ENCODE measurements at regions not wholly inside any gene's neighbourhood (a gene's known extent, or its start where the extent isn't known, plus 50 kb on each side); places are given as distances from the start of the nearest gene placed in this dataset.
"Not testable (repeated sequence)": the region's sequence is repeated elsewhere in the genome, so short reads cannot be mapped to it uniquely, and the experiment has no call there.

- no peak for DNase-seq (ENCODE audit: low spot score)
Measured at GRCh38 chr4:138891631-138892031, 124.0 kb upstream of the NOCT start.

GRCh38 chr4:138890891-138891570 lies 124.5 kb upstream of the NOCT start:
- DNase-seq (ENCODE audit: low spot score), result no peak

DNA sequence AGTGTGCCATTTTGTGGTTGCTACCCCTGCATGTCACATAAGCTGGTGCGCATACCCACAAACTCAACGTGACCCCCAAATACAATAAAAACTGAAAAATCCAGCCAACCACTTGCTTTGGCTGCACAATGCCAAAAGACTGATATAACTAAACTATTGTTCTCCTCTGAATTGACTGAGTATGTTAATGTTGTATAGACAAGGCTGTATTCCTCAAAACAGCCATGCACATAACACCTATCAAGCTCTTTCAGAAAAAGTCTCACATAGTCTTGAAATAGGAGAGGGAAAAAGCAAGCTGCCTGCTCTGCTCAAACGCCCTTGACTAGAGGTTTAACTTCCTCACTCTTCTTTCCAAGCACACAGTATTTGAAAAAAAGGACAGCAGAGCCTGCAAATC lies 126.4 kb upstream of the NOCT start:
- no peak for DNase-seq (ENCODE audit: low spot score)

DNA sequence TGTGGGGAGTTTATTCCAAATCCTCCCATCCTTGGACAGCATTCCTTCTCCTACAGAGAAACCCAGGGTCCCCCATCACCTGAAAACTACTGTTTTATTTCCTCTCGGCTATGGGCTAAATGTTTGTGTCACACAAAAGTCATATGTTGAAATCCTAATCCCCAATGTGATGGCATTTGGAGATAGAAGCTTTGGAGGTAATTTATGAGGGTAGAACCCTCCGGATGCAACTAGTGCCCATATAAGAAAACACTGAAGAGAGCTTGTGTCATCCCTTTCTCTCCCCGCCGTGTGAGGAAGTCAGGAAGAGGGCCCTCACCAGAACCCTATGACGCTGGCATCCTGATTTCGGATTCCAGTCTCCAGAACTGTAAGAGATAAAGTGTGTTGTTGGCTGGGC lies 127.8 kb upstream of the NOCT start:
- no peak for DNase-seq (ENCODE audit: low spot score)

DNA sequence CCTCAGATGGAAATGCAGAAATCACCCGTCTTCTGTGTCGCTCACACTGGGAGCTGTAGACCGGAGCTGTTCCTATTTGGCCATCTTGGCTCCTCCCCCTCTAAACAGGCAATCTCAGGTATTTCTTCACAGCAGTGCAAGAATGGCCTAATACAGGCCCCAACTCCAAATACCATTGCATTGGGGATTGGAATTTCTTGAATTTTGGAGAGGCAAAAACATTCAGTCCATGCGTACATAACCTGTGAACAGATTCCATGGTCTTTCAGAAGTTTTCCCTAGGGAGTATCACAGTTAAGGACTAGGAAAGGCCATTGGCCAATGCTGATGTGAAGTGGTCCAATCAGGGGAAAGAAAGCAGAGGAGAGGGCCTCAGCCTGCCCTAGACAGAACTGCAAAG lies 128.2 kb upstream of the NOCT start:
- no peak for DNase-seq (ENCODE audit: low spot score)

- no peak for DNase-seq (ENCODE audit: low spot score)
Measured at GRCh38 chr4:138879757-138880156, 135.8 kb upstream of the NOCT start.

- DNase-seq (ENCODE audit: low spot score), result no peak
Measured at GRCh38 chr4:138875891-138876608, 139.5 kb upstream of the NOCT start.

GRCh38 chr4:138871555-138871875 lies 144.1 kb upstream of the NOCT start:
- DNase-seq (ENCODE audit: low spot score), result no peak

DNA sequence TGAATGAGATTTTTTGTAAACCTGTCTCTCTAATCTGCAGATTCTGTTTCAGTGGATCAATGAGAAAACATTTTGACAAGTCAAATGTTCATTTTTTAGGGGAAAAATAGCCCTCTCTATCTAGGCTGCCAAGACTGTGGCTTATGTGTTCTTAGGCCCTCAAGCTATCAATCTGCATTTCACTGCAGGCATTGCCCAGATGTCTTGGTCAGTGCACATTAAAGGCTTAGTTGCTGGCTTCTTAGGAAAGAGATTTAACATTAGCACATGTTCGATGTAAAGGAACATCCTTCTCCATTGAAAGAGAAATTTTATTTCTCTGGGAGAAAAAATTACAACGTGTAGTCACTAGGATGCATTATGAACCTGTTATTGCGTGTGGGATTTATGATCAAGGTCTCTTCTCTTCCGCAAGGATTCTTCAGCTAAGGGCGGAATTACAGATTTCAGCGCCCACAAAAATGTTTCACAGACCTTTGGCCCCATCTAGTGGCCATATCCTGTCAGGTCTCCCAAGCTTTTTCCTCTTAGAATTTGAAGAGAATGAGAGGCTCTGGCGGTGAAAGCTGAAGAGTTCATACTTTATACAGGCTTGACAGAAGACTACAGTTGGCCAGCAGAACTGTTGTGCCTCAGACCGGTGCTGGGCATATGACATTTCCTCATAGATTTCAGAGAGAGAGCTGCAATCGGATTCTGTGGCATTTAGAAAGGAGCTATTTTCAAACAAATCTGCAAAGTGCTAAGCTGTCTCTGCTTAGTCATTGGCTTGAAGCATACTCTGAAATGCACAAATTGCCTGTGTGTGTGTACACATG lies 144.6 kb upstream of the NOCT start:
- DNase-seq (ENCODE audit: low spot score), result peak; percentile 34

DNA sequence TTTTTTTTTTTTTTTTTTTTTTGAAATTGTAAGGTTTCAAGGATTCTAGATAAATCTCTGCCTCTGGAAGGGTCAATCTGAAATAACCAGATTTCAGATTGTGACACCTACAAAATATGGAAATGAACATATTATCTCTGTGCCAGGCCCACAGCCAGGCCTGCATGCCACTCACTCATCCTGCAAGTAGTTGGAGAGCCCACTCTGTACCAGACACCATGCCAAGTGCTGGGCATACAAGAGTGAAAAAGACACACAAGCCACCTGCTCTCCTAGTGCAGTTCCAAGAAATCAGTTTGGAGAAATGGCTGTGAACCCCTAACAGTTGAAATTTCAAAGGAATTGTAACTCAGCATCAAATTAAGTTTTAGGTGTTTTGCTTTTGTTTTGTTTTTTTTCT lies 145.9 kb upstream of the NOCT start:
- DNase-seq (ENCODE audit: low spot score), result no peak

- DNase-seq (ENCODE audit: low spot score), result no peak
Measured at GRCh38 chr4:138869165-138869564, 146.4 kb upstream of the NOCT start.

- no peak for DNase-seq (ENCODE audit: low spot score)
Measured at GRCh38 chr4:138868562-138868961, 147.0 kb upstream of the NOCT start.

GRCh38 chr4:138867404-138867803 lies 148.2 kb upstream of the NOCT start:
- DNase-seq (ENCODE audit: low spot score), result no peak

- DNase-seq (ENCODE audit: low spot score), result no peak
Measured at GRCh38 chr4:138866314-138866713, 149.3 kb upstream of the NOCT start.

- no peak for DNase-seq (ENCODE audit: low spot score)
Measured at GRCh38 chr4:138865765-138866164, 149.8 kb upstream of the NOCT start.

GRCh38 chr4:138864961-138865720 lies 150.4 kb upstream of the NOCT start:
- no peak for DNase-seq (ENCODE audit: low spot score)

GRCh38 chr4:138863160-138863559 lies 152.4 kb upstream of the NOCT start:
- DNase-seq (ENCODE audit: low spot score), result no peak

DNA sequence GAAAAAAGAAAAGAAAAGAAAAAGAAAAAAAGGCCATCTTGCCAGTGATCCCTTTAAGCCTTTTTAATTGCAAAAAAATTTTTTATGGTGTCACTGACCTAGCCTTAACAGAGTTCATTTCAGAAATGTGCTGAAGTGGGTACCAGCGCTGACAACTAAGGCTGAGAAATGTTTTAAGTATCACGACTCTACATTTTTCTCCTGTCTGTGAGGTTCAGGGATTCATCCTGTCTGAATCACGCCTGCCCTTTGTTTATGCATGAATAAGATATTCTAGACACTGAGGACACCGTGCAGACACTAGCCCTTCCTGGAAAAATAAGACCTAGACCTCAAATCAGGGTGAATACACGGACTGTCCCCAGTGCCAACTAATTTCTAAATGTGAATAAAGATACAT lies 154.4 kb upstream of the NOCT start:
- no peak for DNase-seq (ENCODE audit: low spot score)

GRCh38 chr4:138860357-138860756 lies 155.2 kb upstream of the NOCT start:
- not testable (repeated sequence) for DNase-seq (ENCODE audit: low spot score)

DNA sequence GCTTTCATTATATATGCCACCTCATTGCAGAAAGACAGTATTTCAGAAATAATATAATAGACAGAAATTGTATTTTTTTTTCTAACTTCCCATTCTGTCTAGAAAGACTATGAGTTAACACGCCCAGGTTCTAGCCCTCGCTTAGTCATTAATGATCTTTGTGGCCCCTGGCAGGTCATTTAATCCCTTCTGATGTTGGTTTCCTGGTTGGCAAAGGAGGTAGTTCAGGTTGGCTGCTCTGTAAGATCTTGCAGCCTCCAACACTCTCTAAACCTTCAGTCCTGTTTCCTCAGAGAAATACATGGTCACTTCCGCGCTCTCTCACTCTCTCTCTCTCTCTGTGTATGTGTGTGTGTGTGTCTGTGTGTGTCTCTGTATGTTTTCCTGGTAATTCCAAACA lies 156.3 kb upstream of the NOCT start:
- DNase-seq (ENCODE audit: low spot score), result no peak

DNA sequence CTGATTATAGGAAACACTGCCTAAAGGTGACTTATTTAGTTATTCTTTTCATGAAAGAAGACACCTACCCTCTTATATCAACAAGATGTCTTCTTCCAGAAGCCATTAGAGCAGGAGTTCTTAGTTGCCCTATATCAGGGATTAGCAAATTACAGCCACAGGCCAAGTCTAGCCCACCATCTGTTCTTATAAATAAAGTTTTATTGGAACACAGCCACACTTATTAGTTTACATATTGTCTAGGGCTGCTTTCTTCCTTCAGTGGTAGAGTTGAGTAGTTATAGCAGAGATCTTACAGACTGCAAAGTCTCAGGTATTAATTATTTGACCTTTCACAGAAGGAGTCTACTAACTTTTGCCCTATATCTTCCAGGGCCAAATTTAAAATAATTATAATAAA lies 157.2 kb upstream of the NOCT start:
- no peak for DNase-seq (ENCODE audit: low spot score)

DNA sequence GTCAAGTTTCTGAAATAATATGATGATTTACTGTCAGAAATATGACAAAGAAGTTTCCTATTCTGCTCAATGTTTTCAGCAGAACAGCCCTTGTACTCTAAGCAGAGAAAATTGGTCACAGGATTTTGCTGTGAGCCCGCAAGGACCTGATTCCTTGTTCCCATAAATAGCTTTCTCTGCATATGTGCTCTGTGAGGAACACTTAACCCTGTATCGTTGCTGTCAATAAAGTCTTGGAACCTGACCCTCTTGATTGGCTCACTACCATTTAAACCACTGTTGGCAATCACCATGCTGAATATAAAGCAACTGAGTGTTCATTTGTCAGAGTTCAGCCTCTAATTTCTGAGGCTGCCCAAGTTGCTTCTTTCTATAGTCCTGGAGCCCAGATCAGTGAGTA lies 158.2 kb upstream of the NOCT start:
- no peak for DNase-seq (ENCODE audit: low spot score)

DNA sequence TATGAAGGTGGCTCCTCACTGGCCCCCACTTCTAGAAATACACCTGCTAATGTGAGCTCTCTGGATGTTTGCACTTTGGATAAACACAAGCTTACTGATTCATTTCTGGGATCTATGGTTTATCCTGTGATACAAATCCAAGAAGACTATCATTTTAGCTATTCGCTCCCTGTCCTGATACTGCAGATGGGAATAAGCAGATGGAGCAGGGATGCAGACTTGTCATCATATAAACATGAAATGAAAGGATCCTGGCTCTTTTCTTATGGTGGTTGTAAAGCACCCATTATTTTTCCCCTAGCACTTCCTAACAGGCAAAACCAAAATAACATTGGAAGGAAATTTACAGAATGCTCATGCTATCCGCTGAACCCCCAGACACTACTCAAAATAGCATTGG lies 162.9 kb upstream of the NOCT start:
- no peak for DNase-seq (ENCODE audit: low spot score)

Measured in CD4-positive, alpha-beta T cell treated with Interleukin-6 at 100 ng/mL for 8 hours (primary cell).